Activated T-helper 2 cell treated with anti-CD3 and anti-CD28 coated beads, Interferon-gamma antibody, Interleukin-2, Interleukin-4, amounts not matched to agents 10 μg/mL and 5 μg/mL and 100 μg/mL, durations not matched to agents 14 hours and 24 hours and 36 hours (primary cell): ENCODE measurements at regions not wholly inside any gene's neighbourhood (a gene's known extent, or its start where the extent isn't known, plus 50 kb on each side); places are given as distances from the start of the nearest gene placed in this dataset.
"Not testable (repeated sequence)": the region's sequence is repeated elsewhere in the genome, so short reads cannot be mapped to it uniquely, and the experiment has no call there.

Source experiments
- DNase-seq: peaks from one replicate; pipeline ENCODE4 v3.0.0; 2021; ENCODE audit warnings: low spot score
- H3K27ac Mint-ChIP-seq: one replicate; pipeline ENCODE4 v1.8.0; 2021; ENCODE audit warnings: mixed read lengths
- H3K27me3 Mint-ChIP-seq: one replicate; pipeline ENCODE4 v1.8.0; 2021; ENCODE audit warnings: low read depth, mixed read lengths
- H3K36me3 Mint-ChIP-seq: one replicate; pipeline ENCODE4 v1.8.0; 2021; ENCODE audit warnings: low read depth, mixed read lengths
- H3K4me1 Mint-ChIP-seq: one replicate; pipeline ENCODE4 v1.8.0; 2021; ENCODE audit warnings: low read depth, mixed read lengths
- H3K4me3 Mint-ChIP-seq: one replicate; pipeline ENCODE4 v1.8.0; 2021; ENCODE audit warnings: low read depth, mild to moderate bottlenecking, moderate library complexity, mixed read lengths
- H3K9me3 Mint-ChIP-seq: one replicate; pipeline ENCODE4 v1.8.0; 2021; ENCODE audit warnings: mixed read lengths
- intact Hi-C: fragments of 100-400 bp; cut with micrococcal nuclease; formaldehyde crosslinking; loops from one replicate; pipeline ENCODE4 v1.15.1; 2023

- no peak overlapping the region for H3K27ac Mint-ChIP-seq
- no peaks in the 10 kb centered on the region for H3K4me1 Mint-ChIP-seq
- intact Hi-C loops: no loop called here
Measured at GRCh38 chr1:34363915-34364314, 187.2 kb downstream of the C1orf94 start.

GRCh38 chr1:34364376-34364775 is 187.7 kb downstream of the C1orf94 start:
- H3K27ac Mint-ChIP-seq: no peak overlapping the region
- intact Hi-C loops: no loop called here
- H3K4me1 Mint-ChIP-seq: no peaks in the 10 kb centered on the region
- no peak overlapping the region for H3K4me3 Mint-ChIP-seq
- H3K9me3 Mint-ChIP-seq: no peaks in the 10 kb centered on the region
- no peak for DNase-seq
- H3K36me3 Mint-ChIP-seq: no peaks in the 10 kb centered on the region
- H3K27me3 Mint-ChIP-seq: no peaks in the 10 kb centered on the region

More at GRCh38 chr1:34363915-34364314, 187.2 kb downstream of the C1orf94 start:
- Mint-ChIP-seq H3K36me3 (no peaks in the 10 kb centered on the region), H3K4me3 (no peak overlapping the region), H3K27me3 (no peaks in the 10 kb centered on the region), H3K9me3 (no peaks in the 10 kb centered on the region)
- no peak for DNase-seq

- Mint-ChIP-seq H3K27me3 (no peaks in the 10 kb centered on the region), H3K4me3 (no peak overlapping the region), H3K27ac (no peak overlapping the region), H3K9me3 (no peaks in the 10 kb centered on the region), H3K36me3 (no peaks in the 10 kb centered on the region), H3K4me1 (no peaks in the 10 kb centered on the region)
- DNase-seq: no peak
- intact Hi-C loops: no loop called here
Measured at GRCh38 chr1:34365295-34365694, 188.6 kb downstream of the C1orf94 start.

- Mint-ChIP-seq H3K9me3 (no peaks in the 10 kb centered on the region), H3K27me3 (no peaks in the 10 kb centered on the region), H3K27ac (no peak overlapping the region), H3K4me3 (no peak overlapping the region), H3K4me1 (no peaks in the 10 kb centered on the region), H3K36me3 (no peaks in the 10 kb centered on the region)
- DNase-seq: no peak
- intact Hi-C loops: no loop called here
Measured at GRCh38 chr1:34366875-34367624, 190.3 kb downstream of the C1orf94 start.

- no peaks in the 10 kb centered on the region for H3K4me1 Mint-ChIP-seq
- intact Hi-C loops: no loop called here
- H3K27ac Mint-ChIP-seq: no peak overlapping the region
- no peaks in the 10 kb centered on the region for H3K9me3 Mint-ChIP-seq
- no peaks in the 10 kb centered on the region for H3K27me3 Mint-ChIP-seq
- no peak overlapping the region for H3K4me3 Mint-ChIP-seq
- H3K36me3 Mint-ChIP-seq: no peaks in the 10 kb centered on the region
- DNase-seq: no peak
Measured at GRCh38 chr1:34367954-34368353, 191.2 kb downstream of the C1orf94 start.

- Mint-ChIP-seq H3K4me1 (no peaks in the 10 kb centered on the region), H3K27ac (no peak overlapping the region), H3K4me3 (no peak overlapping the region), H3K9me3 (no peaks in the 10 kb centered on the region), H3K27me3 (peaks cover 5% of the 10 kb centered on the region), H3K36me3 (no peaks in the 10 kb centered on the region)
- intact Hi-C loops: no loop called here
- DNase-seq: no peak
Measured at GRCh38 chr1:34369701-34370455, 193.2 kb downstream of the C1orf94 start.

- H3K4me1 Mint-ChIP-seq: no peaks in the 10 kb centered on the region
- peaks cover 5% of the 10 kb centered on the region for H3K27me3 Mint-ChIP-seq
- intact Hi-C loops: no loop called here
Measured at GRCh38 chr1:34370748-34371147, 194.0 kb downstream of the C1orf94 start.

GRCh38 chr1:34371179-34371578 is 194.5 kb downstream of the C1orf94 start:
- H3K27me3 Mint-ChIP-seq, H3K4me1 Mint-ChIP-seq, intact Hi-C loops: not testable (repeated sequence)

More at GRCh38 chr1:34370748-34371147, 194.0 kb downstream of the C1orf94 start:
- H3K36me3 Mint-ChIP-seq: no peaks in the 10 kb centered on the region
- H3K27ac Mint-ChIP-seq: no peak overlapping the region
- DNase-seq: no peak
- H3K4me3 Mint-ChIP-seq: no peak overlapping the region
- H3K9me3 Mint-ChIP-seq: no peaks in the 10 kb centered on the region

GRCh38 chr1:34371829-34372532 is 195.3 kb downstream of the C1orf94 start:
- intact Hi-C loops: no loop called here
- H3K27ac Mint-ChIP-seq: no peak overlapping the region

More at GRCh38 chr1:34371179-34371578, 194.5 kb downstream of the C1orf94 start:
- not testable (repeated sequence) for H3K4me3 Mint-ChIP-seq, DNase-seq, H3K36me3 Mint-ChIP-seq, H3K27ac Mint-ChIP-seq, H3K9me3 Mint-ChIP-seq

GRCh38 chr1:34372891-34373290 is 196.2 kb downstream of the C1orf94 start:
- Mint-ChIP-seq H3K36me3 (no peaks in the 10 kb centered on the region), H3K4me1 (no peaks in the 10 kb centered on the region), H3K27me3 (peaks cover 8% of the 10 kb centered on the region), H3K27ac (no peak overlapping the region), H3K4me3 (no peak overlapping the region), H3K9me3 (no peaks in the 10 kb centered on the region)
- intact Hi-C loops: no loop called here
- DNase-seq: no peak

More at GRCh38 chr1:34371829-34372532, 195.3 kb downstream of the C1orf94 start:
- H3K36me3 Mint-ChIP-seq: no peaks in the 10 kb centered on the region
- no peak for DNase-seq
- no peaks in the 10 kb centered on the region for H3K4me1 Mint-ChIP-seq
- no peaks in the 10 kb centered on the region for H3K9me3 Mint-ChIP-seq
- no peak overlapping the region for H3K4me3 Mint-ChIP-seq
- H3K27me3 Mint-ChIP-seq: peaks cover 8% of the 10 kb centered on the region

- Mint-ChIP-seq H3K4me1 (no peaks in the 10 kb centered on the region), H3K27me3 (peaks cover 8% of the 10 kb centered on the region), H3K27ac (no peak overlapping the region), H3K36me3 (no peaks in the 10 kb centered on the region), H3K4me3 (no peak overlapping the region), H3K9me3 (no peaks in the 10 kb centered on the region)
- no peak for DNase-seq
- intact Hi-C loops: no loop called here
Measured at GRCh38 chr1:34373912-34374311, 197.2 kb downstream of the C1orf94 start.

- Mint-ChIP-seq H3K36me3 (no peaks in the 10 kb centered on the region), H3K27me3 (peaks cover 8% of the 10 kb centered on the region), H3K4me1 (no peaks in the 10 kb centered on the region), H3K27ac (no peak overlapping the region), H3K9me3 (no peaks in the 10 kb centered on the region), H3K4me3 (no peak overlapping the region)
- intact Hi-C loops: no loop called here
- no peak for DNase-seq
Measured at GRCh38 chr1:34376531-34376930, 199.8 kb downstream of the C1orf94 start.
